DOHH2 (cell line): ENCODE measurements at regions not wholly inside any gene's neighbourhood (a gene's known extent, or its start where the extent isn't known, plus 50 kb on each side); places are given as distances from the start of the nearest gene placed in this dataset.
"Not testable (repeated sequence)": the region's sequence is repeated elsewhere in the genome, so short reads cannot be mapped to it uniquely, and the experiment has no call there.

Experiments used
- H3F3A ChIP-seq: fragments of 200-600 bp; sonication (generic), shearing (Covaris generic); 2 replicates; pipeline ENCODE4 v1.6.0; 2016; ENCODE audit warnings: antibody characterized with exemption, mild to moderate bottlenecking; ENCODE audit not compliant: control insufficient read depth, insufficient read depth
- H3K27ac ChIP-seq: fragments of 200-600 bp; sonication (generic); 2 replicates; pipeline ENCODE4 v1.5.1; 2014; ENCODE audit warnings: low read depth, mild to moderate bottlenecking, low read length, moderate library complexity
- H3K27me3 ChIP-seq: fragments of 200-600 bp; sonication (generic); 2 replicates; pipeline ENCODE4 v1.6.1; 2014; ENCODE audit warnings: mild to moderate bottlenecking, low read length, mixed read lengths; ENCODE audit not compliant: control insufficient read depth
- H3K36me3 ChIP-seq: fragments of 200-600 bp; sonication (generic); 2 replicates; pipeline ENCODE4 v1.6.1; 2014; ENCODE audit warnings: mild to moderate bottlenecking, low read length, moderate library complexity, mixed read lengths; ENCODE audit not compliant: control insufficient read depth
- H3K4me1 ChIP-seq: fragments of 200-600 bp; sonication (generic); 2 replicates; pipeline ENCODE4 v1.6.1; 2014; ENCODE audit warnings: mild to moderate bottlenecking, low read length, mixed read lengths; ENCODE audit not compliant: control insufficient read depth
- H3K4me2 ChIP-seq: fragments of 200-600 bp; sonication (generic); 2 replicates; pipeline ENCODE4 v1.6.0; 2014; ENCODE audit warnings: mild to moderate bottlenecking, low read length, moderate library complexity
- H3K4me3 ChIP-seq: fragments of 200-600 bp; sonication (generic); 2 replicates; pipeline ENCODE4 v1.5.1; 2014; ENCODE audit warnings: mild to moderate bottlenecking, low read length, mixed read lengths
- H3K79me2 ChIP-seq: fragments of 200-600 bp; sonication (generic); 2 replicates; pipeline ENCODE4 v1.6.1; 2014; ENCODE audit warnings: mild to moderate bottlenecking, low read length, mixed read lengths; ENCODE audit not compliant: control insufficient read depth
- H3K9me2 ChIP-seq: fragments of 200-600 bp; sonication (generic); replicated peaks from 2 replicates; pipeline ENCODE4 v1.6.1; 2014; ENCODE audit warnings: mild to moderate bottlenecking, low read length, mixed read lengths; ENCODE audit not compliant: control insufficient read depth
- H3K9me3 ChIP-seq: fragments of 200-600 bp; sonication (generic); 2 replicates; pipeline ENCODE4 v1.6.1; 2014; ENCODE audit warnings: antibody characterized with exemption, low read length, mixed read lengths; ENCODE audit not compliant: control insufficient read depth, insufficient read depth
- H4K20me1 ChIP-seq: fragments of 200-600 bp; sonication (generic); 2 replicates; pipeline ENCODE4 v1.6.0; 2014; ENCODE audit warnings: low read depth, mild to moderate bottlenecking, antibody characterized with exemption, low read length, moderate library complexity; ENCODE audit not compliant: control insufficient read depth, insufficient read depth
- EZH2phosphoT487 ChIP-seq: fragments of 200-600 bp; sonication (generic); IDR thresholded peaks from 2 replicates; pipeline ENCODE4 v1.6.1; 2017; ENCODE audit warnings: borderline replicate concordance, mild to moderate bottlenecking, antibody characterized with exemption, low read length, moderate library complexity, mixed read lengths
- TF ChIP-seq, protein P1 (sequence below): fragments of 200-600 bp; sonication (generic); IDR thresholded peaks from one replicate; pipeline ENCODE4 v1.5.1; 2014; ENCODE audit warnings: antibody characterized with exemption, mild to moderate bottlenecking, low read depth, low read length; ENCODE audit not compliant: poor library complexity, severe bottlenecking

DNA sequence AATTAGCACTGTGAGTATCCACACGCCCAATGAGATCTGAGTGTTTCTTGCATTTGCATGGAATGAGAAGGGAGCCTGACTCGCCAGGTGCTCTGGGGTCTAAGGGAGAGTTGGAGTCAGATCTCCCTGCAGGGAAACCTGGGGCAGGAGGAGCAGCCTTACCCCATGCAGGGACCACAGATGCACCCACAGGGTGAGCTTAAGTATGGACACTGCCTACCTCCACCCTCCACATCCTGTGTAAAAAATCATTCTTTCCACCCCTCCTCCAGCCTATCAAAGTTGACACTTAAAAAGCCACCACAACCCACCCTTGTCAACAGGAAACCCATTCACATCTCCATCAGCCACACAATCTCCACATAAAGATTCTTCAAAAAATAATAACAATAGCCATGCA lies 67.0 kb upstream of the IGLL5 start:
- Histone ChIP-seq H3K36me3 (no peaks in the 10 kb centered on the region), H3K4me1 (no peaks in the 10 kb centered on the region), H3K9me2 (no peaks in the 10 kb centered on the region), H3K9me3 (no peaks in the 10 kb centered on the region), H3K4me2 (no peak overlapping the region), H4K20me1 (no peaks in the 10 kb centered on the region), H3K27ac (no peak overlapping the region), H3F3A (no peaks in the 10 kb centered on the region), H3K4me3 (no peak overlapping the region), H3K79me2 (no peaks in the 10 kb centered on the region), H3K27me3 (no peaks in the 10 kb centered on the region)
- TF ChIP-seq, protein P1, sequence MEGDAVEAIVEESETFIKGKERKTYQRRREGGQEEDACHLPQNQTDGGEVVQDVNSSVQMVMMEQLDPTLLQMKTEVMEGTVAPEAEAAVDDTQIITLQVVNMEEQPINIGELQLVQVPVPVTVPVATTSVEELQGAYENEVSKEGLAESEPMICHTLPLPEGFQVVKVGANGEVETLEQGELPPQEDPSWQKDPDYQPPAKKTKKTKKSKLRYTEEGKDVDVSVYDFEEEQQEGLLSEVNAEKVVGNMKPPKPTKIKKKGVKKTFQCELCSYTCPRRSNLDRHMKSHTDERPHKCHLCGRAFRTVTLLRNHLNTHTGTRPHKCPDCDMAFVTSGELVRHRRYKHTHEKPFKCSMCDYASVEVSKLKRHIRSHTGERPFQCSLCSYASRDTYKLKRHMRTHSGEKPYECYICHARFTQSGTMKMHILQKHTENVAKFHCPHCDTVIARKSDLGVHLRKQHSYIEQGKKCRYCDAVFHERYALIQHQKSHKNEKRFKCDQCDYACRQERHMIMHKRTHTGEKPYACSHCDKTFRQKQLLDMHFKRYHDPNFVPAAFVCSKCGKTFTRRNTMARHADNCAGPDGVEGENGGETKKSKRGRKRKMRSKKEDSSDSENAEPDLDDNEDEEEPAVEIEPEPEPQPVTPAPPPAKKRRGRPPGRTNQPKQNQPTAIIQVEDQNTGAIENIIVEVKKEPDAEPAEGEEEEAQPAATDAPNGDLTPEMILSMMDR, result no peak

DNA sequence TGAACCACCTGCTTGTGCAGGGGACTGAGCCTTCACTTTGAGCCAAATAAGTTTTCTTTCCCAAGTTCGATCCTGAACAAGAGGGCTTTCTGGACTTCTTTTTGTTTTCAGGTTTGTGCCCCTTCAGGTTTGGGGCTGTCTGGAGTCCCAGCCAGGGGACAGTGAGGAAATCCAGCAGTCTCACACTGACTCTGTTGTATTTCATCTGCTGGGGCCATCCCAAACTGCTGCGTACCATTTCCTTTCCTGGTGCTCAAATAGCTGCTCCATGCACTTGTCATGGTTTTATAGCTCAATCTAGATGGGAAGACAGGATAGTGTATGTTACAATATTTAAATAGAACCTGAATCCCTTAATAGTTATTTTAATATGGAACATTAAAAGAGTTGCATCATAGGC lies 66.3 kb upstream of the IGLL5 start:
- no peaks in the 10 kb centered on the region for H3K36me3 ChIP-seq
- TF ChIP-seq, protein P1, result no peak
- TF ChIP-seq EZH2phosphoT487, result no peak
- H3K9me3 ChIP-seq, result no peaks in the 10 kb centered on the region
- H3K27ac ChIP-seq, result no peak overlapping the region
- no peak overlapping the region for H3K4me2 ChIP-seq
- no peak overlapping the region for H3K4me3 ChIP-seq
- H3F3A ChIP-seq, result no peaks in the 10 kb centered on the region
- H4K20me1 ChIP-seq, result no peaks in the 10 kb centered on the region
- no peaks in the 10 kb centered on the region for H3K9me2 ChIP-seq
- no peaks in the 10 kb centered on the region for H3K27me3 ChIP-seq
- H3K79me2 ChIP-seq, result no peaks in the 10 kb centered on the region
- no peaks in the 10 kb centered on the region for H3K4me1 ChIP-seq

DNA sequence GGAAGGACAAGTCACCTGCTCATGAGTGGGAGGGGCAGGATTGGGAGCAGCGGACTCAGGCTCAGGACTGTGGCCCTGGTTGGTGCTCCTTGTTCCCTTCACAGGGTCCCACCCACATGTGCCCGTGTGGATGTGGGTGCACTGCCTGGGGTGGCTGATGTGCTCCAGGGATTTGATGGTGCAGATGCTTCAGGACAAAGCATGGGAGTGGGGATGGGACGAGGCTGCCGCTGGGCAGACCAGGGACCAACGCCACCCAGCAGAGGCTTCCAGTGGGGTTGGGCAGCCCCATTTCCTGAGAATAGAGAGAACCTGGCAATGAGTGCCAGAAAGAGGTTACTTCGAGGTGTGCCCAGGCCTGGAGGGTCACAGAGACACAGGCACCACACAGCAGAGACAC lies 65.5 kb upstream of the IGLL5 start:
- no peak overlapping the region for H3K27ac ChIP-seq
- no peaks in the 10 kb centered on the region for H3K9me2 ChIP-seq
- no peak overlapping the region for H3K4me3 ChIP-seq
- no peaks in the 10 kb centered on the region for H3K4me1 ChIP-seq
- H3K27me3 ChIP-seq, result no peaks in the 10 kb centered on the region
- TF ChIP-seq, protein P1, result no peak
- no peak for TF ChIP-seq EZH2phosphoT487
- H3K9me3 ChIP-seq, result no peaks in the 10 kb centered on the region
- H3K79me2 ChIP-seq, result no peaks in the 10 kb centered on the region
- H4K20me1 ChIP-seq, result no peaks in the 10 kb centered on the region
- no peaks in the 10 kb centered on the region for H3K36me3 ChIP-seq
- no peaks in the 10 kb centered on the region for H3F3A ChIP-seq
- H3K4me2 ChIP-seq, result no peak overlapping the region

DNA sequence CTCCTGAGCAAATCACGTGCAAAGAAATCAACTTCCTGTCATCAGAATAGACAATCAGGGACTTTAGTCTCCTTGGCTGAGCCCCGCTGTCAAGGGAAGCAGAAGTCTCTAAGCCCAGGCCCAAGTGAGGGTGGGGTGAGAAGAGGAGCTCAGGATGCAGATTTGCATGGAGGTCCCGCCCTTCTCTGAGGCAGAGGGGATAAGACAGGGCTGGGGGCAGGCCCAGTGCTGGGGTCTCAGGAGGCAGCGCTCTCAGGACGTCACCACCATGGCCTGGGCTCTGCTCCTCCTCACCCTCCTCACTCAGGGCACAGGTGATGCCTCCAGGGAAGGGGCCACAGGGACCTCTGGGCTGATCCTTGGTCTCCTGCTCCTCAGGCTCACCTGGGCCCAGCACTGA lies 65.1 kb upstream of the IGLL5 start:
- H3K4me1 ChIP-seq, H3K4me3 ChIP-seq, H3F3A ChIP-seq, H3K36me3 ChIP-seq, H3K9me2 ChIP-seq, H3K79me2 ChIP-seq, H3K4me2 ChIP-seq, H3K27me3 ChIP-seq, H3K9me3 ChIP-seq, H3K27ac ChIP-seq, H4K20me1 ChIP-seq: not testable (repeated sequence)
